Neural cell (in vitro differentiated cells): ENCODE measurements at regions not wholly inside any gene's neighbourhood (a gene's known extent, or its start where the extent isn't known, plus 50 kb on each side); places are given as distances from the start of the nearest gene placed in this dataset.

Experiments used
- H2AFZ ChIP-seq: fragments of 200-600, 300-800 bp; sonication (generic), shearing (Covaris generic); 2 replicates; pipeline ENCODE4 v1.6.0; 2014; ENCODE audit warnings: low read depth, mild to moderate bottlenecking, antibody characterized with exemption, low read length, moderate library complexity
- H3F3A ChIP-seq: fragments of 200-600 bp; shearing (Covaris generic); 2 replicates; pipeline ENCODE4 v1.6.1; 2016; ENCODE audit warnings: mild to moderate bottlenecking, moderate library complexity, mixed read lengths, antibody characterized with exemption, low read length; ENCODE audit not compliant: insufficient read depth, poor library complexity, severe bottlenecking
- H3K27ac ChIP-seq: fragments of 200-600, 300-800 bp; sonication (generic), shearing (Covaris generic); 2 replicates; pipeline ENCODE4 v1.5.1; 2014; ENCODE audit warnings: mild to moderate bottlenecking, low read length, moderate library complexity
- H3K27me3 ChIP-seq: fragments of 300-800, 200-600 bp; sonication (generic), shearing (Covaris generic); 2 replicates; pipeline ENCODE4 v1.6.0; 2014; ENCODE audit warnings: mild to moderate bottlenecking, low read depth, low read length, moderate library complexity; ENCODE audit not compliant: insufficient read depth
- H3K36me3 ChIP-seq: fragments of 300-800, 200-600 bp; sonication (generic), shearing (Covaris generic); 2 replicates; pipeline ENCODE4 v1.5.1; 2014; ENCODE audit warnings: mild to moderate bottlenecking, antibody characterized with exemption, low read length, moderate library complexity; ENCODE audit not compliant: insufficient read depth
- H3K4me2 ChIP-seq: fragments of 300-800, 200-600 bp; sonication (generic), shearing (Covaris generic); 2 replicates; pipeline ENCODE4 v1.6.0; 2014; ENCODE audit warnings: mild to moderate bottlenecking, low read length
- H3K4me3 ChIP-seq: fragments of 300-800, 200-600 bp; sonication (generic), shearing (Covaris generic); 2 replicates; pipeline ENCODE4 v1.5.1; 2014; ENCODE audit warnings: mild to moderate bottlenecking, low read length, moderate library complexity
- H3K79me2 ChIP-seq: fragments of 200-600 bp; shearing (Covaris generic); replicated peaks from 2 replicates; pipeline ENCODE4 v1.6.0; 2014; ENCODE audit warnings: mild to moderate bottlenecking, low read length, moderate library complexity; ENCODE audit not compliant: insufficient read depth
- H3K9ac ChIP-seq: fragments of 300-800, 200-600 bp; sonication (generic), shearing (Covaris generic); 2 replicates; pipeline ENCODE4 v1.6.1; 2016; ENCODE audit warnings: mild to moderate bottlenecking, low read length, mixed read lengths
- H3K9me2 ChIP-seq: fragments of 200-600 bp; shearing (Covaris generic); 2 replicates; pipeline ENCODE4 v1.6.1; 2016; ENCODE audit warnings: mild to moderate bottlenecking, low read length, mixed read lengths; ENCODE audit not compliant: insufficient read depth
- H3K9me3 ChIP-seq: fragments of 200-600, 300-800 bp; sonication (generic), shearing (Covaris generic); 2 replicates; pipeline ENCODE4 v1.6.1; 2016; ENCODE audit warnings: mild to moderate bottlenecking, mixed run types, low read length, moderate library complexity, mixed read lengths
- H4K20me1 ChIP-seq: fragments of 200-600 bp; shearing (Covaris generic); 2 replicates; pipeline ENCODE4 v1.6.1; 2016; ENCODE audit warnings: mild to moderate bottlenecking, mixed run types; ENCODE audit not compliant: insufficient read depth
- CTCF ChIP-seq: fragments of 450-650 bp; IDR thresholded peaks from 2 replicates; pipeline ENCODE4 v1.5.1; 2014; ENCODE audit warnings: antibody characterized with exemption, mild to moderate bottlenecking, moderate library complexity; ENCODE audit not compliant: poor library complexity, severe bottlenecking
- EP300 ChIP-seq: fragments of 450-650 bp; conservative IDR thresholded peaks from 2 replicates; pipeline ENCODE4 v1.6.1; 2014; ENCODE audit warnings: antibody characterized with exemption, mild to moderate bottlenecking, moderate library complexity; ENCODE audit not compliant: poor library complexity, severe bottlenecking
- EZH2 ChIP-seq: fragments of 200-600, 300-800 bp; shearing (Covaris generic), sonication (generic); IDR thresholded peaks from 2 replicates; pipeline ENCODE4 v1.6.1; 2014; ENCODE audit warnings: antibody characterized with exemption, low read length, borderline replicate concordance, mild to moderate bottlenecking; ENCODE audit not compliant: insufficient read depth, poor library complexity, severe bottlenecking
- MXI1 ChIP-seq: fragments of 450-650 bp; conservative IDR thresholded peaks from 2 replicates; pipeline ENCODE4 v1.6.1; 2014; ENCODE audit warnings: antibody characterized with exemption, mild to moderate bottlenecking; ENCODE audit not compliant: poor library complexity, severe bottlenecking
- POLR2AphosphoS5 ChIP-seq: IDR thresholded peaks from 2 replicates; pipeline ENCODE4 v1.6.1; 2012
- RAD21 ChIP-seq: fragments of 450-650 bp; conservative IDR thresholded peaks from 2 replicates; pipeline ENCODE4 v1.6.1; 2014; ENCODE audit warnings: antibody characterized with exemption, mild to moderate bottlenecking, moderate library complexity
- SMC3 ChIP-seq: fragments of 450-650 bp; conservative IDR thresholded peaks from 2 replicates; pipeline ENCODE4 v1.6.1; 2014; ENCODE audit warnings: antibody characterized with exemption, mild to moderate bottlenecking, moderate library complexity; ENCODE audit not compliant: poor library complexity
- TAF1 ChIP-seq: IDR thresholded peaks from 2 replicates; pipeline ENCODE4 v1.6.1; 2012; ENCODE audit warnings: low read depth
- TF ChIP-seq, protein P1 (sequence below): IDR thresholded peaks from 2 replicates; pipeline ENCODE4 v1.6.1; 2012; ENCODE audit warnings: borderline replicate concordance

DNA sequence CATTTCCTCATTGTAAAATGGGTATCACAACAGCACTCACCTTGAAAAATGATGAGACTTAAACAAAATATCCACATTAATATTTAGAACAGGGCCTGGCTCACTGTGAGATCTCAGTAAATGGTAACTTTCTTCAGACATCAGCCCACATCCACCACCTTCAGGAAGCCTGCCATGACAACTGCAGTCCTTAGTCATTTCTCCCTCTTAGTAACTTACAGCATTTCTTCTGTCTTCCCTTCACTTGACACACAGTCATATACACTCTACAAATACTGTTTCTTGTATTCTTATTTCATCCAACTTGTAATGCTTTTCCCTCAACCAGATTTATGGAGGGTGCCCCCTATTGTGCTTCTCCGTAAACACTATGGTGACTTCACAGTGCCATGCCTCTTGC, 263.0 kb downstream of the ZNF516 start:
- no peaks in the 10 kb centered on the region for H3K79me2 ChIP-seq
- no peak overlapping the region for H2AFZ ChIP-seq
- H3K36me3 ChIP-seq, result no peaks in the 10 kb centered on the region
- no peak overlapping the region for H3K4me2 ChIP-seq
- H4K20me1 ChIP-seq, result no peaks in the 10 kb centered on the region
- no peak overlapping the region for H3K9ac ChIP-seq
- H3K4me3 ChIP-seq, result no peak overlapping the region
- no peak overlapping the region for H3K27ac ChIP-seq
- no peaks in the 10 kb centered on the region for H3K9me2 ChIP-seq
- no peaks in the 10 kb centered on the region for H3K27me3 ChIP-seq
- no peaks in the 10 kb centered on the region for H3F3A ChIP-seq
- TF ChIP-seq, protein P1, sequence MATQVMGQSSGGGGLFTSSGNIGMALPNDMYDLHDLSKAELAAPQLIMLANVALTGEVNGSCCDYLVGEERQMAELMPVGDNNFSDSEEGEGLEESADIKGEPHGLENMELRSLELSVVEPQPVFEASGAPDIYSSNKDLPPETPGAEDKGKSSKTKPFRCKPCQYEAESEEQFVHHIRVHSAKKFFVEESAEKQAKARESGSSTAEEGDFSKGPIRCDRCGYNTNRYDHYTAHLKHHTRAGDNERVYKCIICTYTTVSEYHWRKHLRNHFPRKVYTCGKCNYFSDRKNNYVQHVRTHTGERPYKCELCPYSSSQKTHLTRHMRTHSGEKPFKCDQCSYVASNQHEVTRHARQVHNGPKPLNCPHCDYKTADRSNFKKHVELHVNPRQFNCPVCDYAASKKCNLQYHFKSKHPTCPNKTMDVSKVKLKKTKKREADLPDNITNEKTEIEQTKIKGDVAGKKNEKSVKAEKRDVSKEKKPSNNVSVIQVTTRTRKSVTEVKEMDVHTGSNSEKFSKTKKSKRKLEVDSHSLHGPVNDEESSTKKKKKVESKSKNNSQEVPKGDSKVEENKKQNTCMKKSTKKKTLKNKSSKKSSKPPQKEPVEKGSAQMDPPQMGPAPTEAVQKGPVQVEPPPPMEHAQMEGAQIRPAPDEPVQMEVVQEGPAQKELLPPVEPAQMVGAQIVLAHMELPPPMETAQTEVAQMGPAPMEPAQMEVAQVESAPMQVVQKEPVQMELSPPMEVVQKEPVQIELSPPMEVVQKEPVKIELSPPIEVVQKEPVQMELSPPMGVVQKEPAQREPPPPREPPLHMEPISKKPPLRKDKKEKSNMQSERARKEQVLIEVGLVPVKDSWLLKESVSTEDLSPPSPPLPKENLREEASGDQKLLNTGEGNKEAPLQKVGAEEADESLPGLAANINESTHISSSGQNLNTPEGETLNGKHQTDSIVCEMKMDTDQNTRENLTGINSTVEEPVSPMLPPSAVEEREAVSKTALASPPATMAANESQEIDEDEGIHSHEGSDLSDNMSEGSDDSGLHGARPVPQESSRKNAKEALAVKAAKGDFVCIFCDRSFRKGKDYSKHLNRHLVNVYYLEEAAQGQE, result no peak
- TF ChIP-seq EZH2, result no peak
- no peak for TF ChIP-seq SMC3
- no peak for TF ChIP-seq EP300
- TF ChIP-seq MXI1, result no peak
- TF ChIP-seq TAF1, result no peak
- TF ChIP-seq CTCF, result no peak
- TF ChIP-seq RAD21, result no peak
- no peak for TF ChIP-seq POLR2AphosphoS5
- H3K9me3 ChIP-seq, result no peaks in the 10 kb centered on the region

DNA sequence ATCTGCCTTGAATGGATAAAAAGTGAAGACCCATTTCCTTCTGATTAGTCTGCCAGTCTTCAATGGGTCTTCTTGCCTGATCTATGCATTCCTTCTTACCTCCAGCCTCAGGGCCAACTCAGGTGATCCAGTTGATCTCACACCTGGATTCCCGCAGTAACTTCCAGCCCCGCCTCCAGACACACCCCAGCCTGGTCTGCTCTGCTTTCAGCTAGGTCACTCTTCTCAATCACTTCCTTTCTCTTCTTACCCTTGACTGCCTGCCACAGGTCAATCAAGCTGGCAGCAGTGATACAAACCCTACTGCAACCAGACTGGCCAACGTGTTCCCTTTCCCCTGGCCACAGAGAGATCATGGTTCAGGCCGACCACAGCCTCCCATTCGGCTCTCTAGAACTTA, 263.6 kb downstream of the ZNF516 start:
- H3K4me2 ChIP-seq, result no peak overlapping the region
- H3K27me3 ChIP-seq, result no peaks in the 10 kb centered on the region
- no peaks in the 10 kb centered on the region for H3F3A ChIP-seq
- no peaks in the 10 kb centered on the region for H3K9me2 ChIP-seq
- no peak for TF ChIP-seq SMC3
- TF ChIP-seq RAD21, result no peak
- no peaks in the 10 kb centered on the region for H4K20me1 ChIP-seq
- H3K27ac ChIP-seq, result no peak overlapping the region
- no peak overlapping the region for H3K9ac ChIP-seq
- no peak overlapping the region for H2AFZ ChIP-seq
- no peaks in the 10 kb centered on the region for H3K36me3 ChIP-seq
- H3K9me3 ChIP-seq, result no peaks in the 10 kb centered on the region
- H3K4me3 ChIP-seq, result no peak overlapping the region
- H3K79me2 ChIP-seq, result no peaks in the 10 kb centered on the region

DNA sequence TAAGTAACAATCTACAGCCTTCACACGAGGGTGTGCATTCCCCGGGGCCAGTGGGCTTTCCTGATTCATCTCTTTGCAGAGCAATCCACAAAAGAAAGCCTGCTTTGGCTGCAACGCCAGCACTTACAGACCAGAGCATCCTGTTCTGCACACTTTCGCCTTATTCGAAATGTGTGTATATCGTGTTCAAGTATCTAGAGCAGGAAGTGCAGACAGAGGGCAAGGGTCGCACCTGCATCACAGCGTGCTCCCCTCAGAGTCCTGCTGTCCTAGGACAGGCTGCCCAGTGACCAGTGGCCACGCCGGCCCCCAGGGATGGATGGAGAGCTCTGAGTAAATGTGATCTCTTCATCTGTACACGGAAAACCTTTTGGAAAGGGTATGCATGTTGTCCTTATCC, 264.3 kb downstream of the ZNF516 start:
- Histone ChIP-seq H3K27ac (no peak overlapping the region), H2AFZ (no peak overlapping the region), H3K4me3 (no peak overlapping the region), H3K79me2 (no peaks in the 10 kb centered on the region), H3K9ac (no peak overlapping the region), H3K4me2 (no peak overlapping the region), H3K9me3 (no peaks in the 10 kb centered on the region), H4K20me1 (no peaks in the 10 kb centered on the region), H3F3A (no peaks in the 10 kb centered on the region), H3K27me3 (no peaks in the 10 kb centered on the region), H3K36me3 (no peaks in the 10 kb centered on the region), H3K9me2 (no peaks in the 10 kb centered on the region)
- TF ChIP-seq SMC3, result no peak
